ENCODE measurements at regions not wholly inside any gene's neighbourhood (a gene's known extent, or its start where the extent isn't known, plus 50 kb on each side); places are given as distances from the start of the nearest gene placed in this dataset.

GRCh38 chr6:135644394-135644793 lies 146.9 kb upstream of the AHI1 start:
- TF ChIP-seq CTCF (IDR thresholded peaks at IDR 0.05; ENCODE audit: low read length) (no peak), EZH2 (IDR thresholded peaks at IDR 0.05; ENCODE audit: borderline replicate concordance, low read length) (no peak)
- Histone ChIP-seq H3K9me3 (ENCODE audit: low read length) (no peaks in the 10 kb centered on the region), H4K20me1 (ENCODE audit: insufficient read depth, low read length) (no peaks in the 10 kb centered on the region), H3K9ac (ENCODE audit: low read length) (no peak overlapping the region), H3K79me2 (ENCODE audit: insufficient read depth, low read length) (no peaks in the 10 kb centered on the region), H3K9me2 (ENCODE audit: low read depth, low read length) (no peaks in the 10 kb centered on the region), H3K27me3 (ENCODE audit: insufficient read depth, low read length) (no peaks in the 10 kb centered on the region), H3K27ac (ENCODE audit: low read depth, low read length, poor library complexity, severe bottlenecking) (no peak overlapping the region), H2AFZ (ENCODE audit: low read length) (no peak overlapping the region), H3K4me2 (ENCODE audit: low read length) (no peak overlapping the region), H3K4me3 (ENCODE audit: low read depth, low read length, poor library complexity, severe bottlenecking) (no peak overlapping the region), H3K36me3 (ENCODE audit: insufficient read depth, low read length) (no peaks in the 10 kb centered on the region), H3K4me1 (ENCODE audit: insufficient read depth, low read length, severe bottlenecking) (no peaks in the 10 kb centered on the region), H3F3A (ENCODE audit: insufficient read depth, low read length) (no peaks in the 10 kb centered on the region)

GRCh38 chr6:135647521-135647920 lies 150.0 kb upstream of the AHI1 start:
- Histone ChIP-seq H3K36me3 (ENCODE audit: insufficient read depth, low read length) (no peaks in the 10 kb centered on the region), H3K4me1 (ENCODE audit: insufficient read depth, low read length, severe bottlenecking) (peaks cover 10% of the 10 kb centered on the region), H3K9me2 (ENCODE audit: low read depth, low read length) (no peaks in the 10 kb centered on the region), H3F3A (ENCODE audit: insufficient read depth, low read length) (no peaks in the 10 kb centered on the region), H3K9me3 (ENCODE audit: low read length) (no peaks in the 10 kb centered on the region), H3K9ac (ENCODE audit: low read length) (no peak overlapping the region), H2AFZ (ENCODE audit: low read length) (no peak overlapping the region), H4K20me1 (ENCODE audit: insufficient read depth, low read length) (no peaks in the 10 kb centered on the region), H3K4me3 (ENCODE audit: low read depth, low read length, poor library complexity, severe bottlenecking) (no peak overlapping the region), H3K27me3 (ENCODE audit: insufficient read depth, low read length) (no peaks in the 10 kb centered on the region), H3K79me2 (ENCODE audit: insufficient read depth, low read length) (no peaks in the 10 kb centered on the region), H3K4me2 (ENCODE audit: low read length) (no peak overlapping the region), H3K27ac (ENCODE audit: low read depth, low read length, poor library complexity, severe bottlenecking) (no peak overlapping the region)
- TF ChIP-seq EZH2 (IDR thresholded peaks at IDR 0.05; ENCODE audit: borderline replicate concordance, low read length) (no peak), CTCF (IDR thresholded peaks at IDR 0.05; ENCODE audit: low read length) (no peak)

- H4K20me1 ChIP-seq (ENCODE audit: insufficient read depth, low read length) = no peaks in the 10 kb centered on the region
- no peak overlapping the region for H2AFZ ChIP-seq (ENCODE audit: low read length)
- no peaks in the 10 kb centered on the region for H3K36me3 ChIP-seq (ENCODE audit: insufficient read depth, low read length)
- H3K9me3 ChIP-seq (ENCODE audit: low read length) = no peaks in the 10 kb centered on the region
- no peaks in the 10 kb centered on the region for H3F3A ChIP-seq (ENCODE audit: insufficient read depth, low read length)
- H3K27me3 ChIP-seq (ENCODE audit: insufficient read depth, low read length) = no peaks in the 10 kb centered on the region
- H3K27ac ChIP-seq (ENCODE audit: low read depth, low read length, poor library complexity, severe bottlenecking) = no peak overlapping the region
- H3K4me3 ChIP-seq (ENCODE audit: low read depth, low read length, poor library complexity, severe bottlenecking) = no peak overlapping the region
- H3K4me1 ChIP-seq (ENCODE audit: insufficient read depth, low read length, severe bottlenecking) = peaks cover 11% of the 10 kb centered on the region
- H3K9ac ChIP-seq (ENCODE audit: low read length) = no peak overlapping the region
- H3K4me2 ChIP-seq (ENCODE audit: low read length) = no peak overlapping the region
- H3K9me2 ChIP-seq (ENCODE audit: low read depth, low read length) = no peaks in the 10 kb centered on the region
- TF ChIP-seq CTCF (IDR thresholded peaks at IDR 0.05; ENCODE audit: low read length) (no peak), EZH2 (IDR thresholded peaks at IDR 0.05; ENCODE audit: borderline replicate concordance, low read length) (no peak)
- H3K79me2 ChIP-seq (ENCODE audit: insufficient read depth, low read length) = no peaks in the 10 kb centered on the region
Measured at GRCh38 chr6:135651964-135652755, 154.6 kb upstream of the AHI1 start.

Data from OCI-LY1 (cell line).